BJ (cell line): ENCODE measurements at regions not wholly inside any gene's neighbourhood (a gene's known extent, or its start where the extent isn't known, plus 50 kb on each side); places are given as distances from the start of the nearest gene placed in this dataset.

Experiments used
- CTCF ChIA-PET: fragments of 350-600 bp; formaldehyde crosslinking; extraction: SDS; loops from one replicate; lab custom pipeline; 2021; ENCODE audit warnings: antibody characterized with exemption, inconsistent platforms; lab: Yijun Ruan, JAX
- POLR2A ChIA-PET: fragments of 300-600 bp; sonication (Branson Sonifier 250); formaldehyde crosslinking; extraction: SDS; loops from one replicate; lab custom pipeline; 2021; ENCODE audit warnings: antibody characterized with exemption; lab: Charles Lee
- DNase-seq: peaks from one replicate; pipeline ENCODE4 v3.0.0-alpha.2; 2011; ENCODE audit warnings: low read depth
- H3K27me3 ChIP-seq: 2 replicates; pipeline ENCODE4 v1.6.0; 2011; ENCODE audit warnings: low read length; ENCODE audit not compliant: control insufficient read depth, insufficient read depth
- H3K36me3 ChIP-seq: 2 replicates; pipeline ENCODE4 v1.5.1; 2011; ENCODE audit warnings: low read length; ENCODE audit not compliant: control insufficient read depth, insufficient read depth
- H3K4me3 ChIP-seq: 2 replicates; pipeline ENCODE4 v1.5.1; 2011; ENCODE audit warnings: low read depth, mild to moderate bottlenecking, control low read depth, low read length
- TF ChIP-seq, protein P1 (sequence below): IDR thresholded peaks from 2 replicates; pipeline ENCODE4 v1.5.1; 2011; ENCODE audit warnings: low read depth, mild to moderate bottlenecking, control low read depth, inconsistent platforms, low read length, moderate library complexity; ENCODE audit not compliant: insufficient read depth

DNA sequence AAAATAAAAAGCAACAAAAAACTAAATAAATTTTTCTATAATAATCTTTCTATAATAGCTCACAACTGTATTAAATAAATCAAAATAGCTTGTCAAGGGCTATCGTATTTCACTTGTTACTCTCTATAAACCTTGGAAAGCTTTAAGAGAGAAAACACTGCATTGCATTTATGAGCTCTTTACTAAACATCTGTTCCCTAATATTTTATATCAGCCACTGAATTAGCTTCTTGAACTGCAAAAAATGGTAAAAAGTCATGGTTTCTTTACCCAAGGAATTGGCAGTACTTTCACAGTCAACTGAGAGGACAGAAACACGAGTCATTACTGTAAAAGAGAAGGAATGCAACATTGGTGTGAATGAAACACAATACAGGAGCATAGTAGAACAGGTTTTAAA, 671.2 kb downstream of the PCDH18 start:
- no peaks in the 10 kb centered on the region for H3K27me3 ChIP-seq
- TF ChIP-seq, protein P1, sequence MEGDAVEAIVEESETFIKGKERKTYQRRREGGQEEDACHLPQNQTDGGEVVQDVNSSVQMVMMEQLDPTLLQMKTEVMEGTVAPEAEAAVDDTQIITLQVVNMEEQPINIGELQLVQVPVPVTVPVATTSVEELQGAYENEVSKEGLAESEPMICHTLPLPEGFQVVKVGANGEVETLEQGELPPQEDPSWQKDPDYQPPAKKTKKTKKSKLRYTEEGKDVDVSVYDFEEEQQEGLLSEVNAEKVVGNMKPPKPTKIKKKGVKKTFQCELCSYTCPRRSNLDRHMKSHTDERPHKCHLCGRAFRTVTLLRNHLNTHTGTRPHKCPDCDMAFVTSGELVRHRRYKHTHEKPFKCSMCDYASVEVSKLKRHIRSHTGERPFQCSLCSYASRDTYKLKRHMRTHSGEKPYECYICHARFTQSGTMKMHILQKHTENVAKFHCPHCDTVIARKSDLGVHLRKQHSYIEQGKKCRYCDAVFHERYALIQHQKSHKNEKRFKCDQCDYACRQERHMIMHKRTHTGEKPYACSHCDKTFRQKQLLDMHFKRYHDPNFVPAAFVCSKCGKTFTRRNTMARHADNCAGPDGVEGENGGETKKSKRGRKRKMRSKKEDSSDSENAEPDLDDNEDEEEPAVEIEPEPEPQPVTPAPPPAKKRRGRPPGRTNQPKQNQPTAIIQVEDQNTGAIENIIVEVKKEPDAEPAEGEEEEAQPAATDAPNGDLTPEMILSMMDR = no peak
- no peak overlapping the region for H3K4me3 ChIP-seq
- no peak for DNase-seq
- POLR2A ChIA-PET = no interaction called here
- H3K36me3 ChIP-seq = no peaks in the 10 kb centered on the region
- CTCF ChIA-PET = interaction anchor here (1.0 kb wide), 1 partner anchor 11 kb away, joined by 3 read pairs; no protein-coding TSS in a partner anchor

DNA sequence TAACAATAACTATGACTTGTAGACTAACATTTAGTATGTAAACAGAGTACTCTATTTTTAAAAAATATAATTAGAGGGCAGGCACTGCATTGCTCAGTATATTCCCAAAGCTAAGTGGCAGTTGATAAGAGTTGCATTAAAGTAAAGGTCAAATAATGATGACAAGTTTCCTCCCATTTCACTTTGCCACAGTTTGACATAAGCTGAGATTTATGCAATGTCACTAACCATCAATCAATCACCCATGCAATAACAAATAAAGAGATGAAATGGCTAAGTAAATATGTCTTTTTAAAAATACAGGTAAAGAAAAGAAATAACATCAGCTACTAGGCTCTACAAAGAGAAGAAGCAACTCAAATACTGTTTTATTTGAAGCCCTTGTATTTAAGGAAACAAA, 673.4 kb downstream of the PCDH18 start:
- no peaks in the 10 kb centered on the region for H3K36me3 ChIP-seq
- ChIA-PET CTCF (no interaction called here), POLR2A (no interaction called here)
- no peak for DNase-seq
- TF ChIP-seq, protein P1 = no peak
- H3K4me3 ChIP-seq = no peak overlapping the region
- H3K27me3 ChIP-seq = no peaks in the 10 kb centered on the region

DNA sequence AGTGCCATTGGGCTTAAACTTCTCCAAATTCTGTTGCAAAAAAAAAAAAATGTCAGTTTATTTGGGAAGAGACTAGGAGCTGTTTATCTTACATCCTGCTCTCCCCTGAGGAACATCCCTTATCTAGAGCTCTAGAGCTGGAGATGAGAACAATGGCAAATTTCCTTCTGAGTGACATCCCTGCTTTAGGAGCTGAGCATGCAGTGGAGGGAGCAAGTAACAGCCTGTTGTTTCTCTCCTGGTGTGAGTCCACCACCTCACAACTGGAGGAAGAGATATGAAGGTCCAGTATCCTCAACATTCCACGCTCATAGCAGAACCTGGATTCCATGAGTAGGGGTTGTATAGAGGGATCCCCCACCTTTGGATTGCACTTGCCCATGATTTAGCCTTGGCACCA, 676.4 kb downstream of the PCDH18 start:
- H3K36me3 ChIP-seq = no peaks in the 10 kb centered on the region
- CTCF ChIA-PET = interaction anchor here (0.6 to 1.2 kb wide), 2 partner anchors 9 to 426 kb away, joined by 4 to 7 read pairs; no protein-coding TSS in a partner anchor
- POLR2A ChIA-PET = no interaction called here
- no peak overlapping the region for H3K4me3 ChIP-seq
- no peak for DNase-seq
- TF ChIP-seq, protein P1 = no peak
- no peaks in the 10 kb centered on the region for H3K27me3 ChIP-seq

DNA sequence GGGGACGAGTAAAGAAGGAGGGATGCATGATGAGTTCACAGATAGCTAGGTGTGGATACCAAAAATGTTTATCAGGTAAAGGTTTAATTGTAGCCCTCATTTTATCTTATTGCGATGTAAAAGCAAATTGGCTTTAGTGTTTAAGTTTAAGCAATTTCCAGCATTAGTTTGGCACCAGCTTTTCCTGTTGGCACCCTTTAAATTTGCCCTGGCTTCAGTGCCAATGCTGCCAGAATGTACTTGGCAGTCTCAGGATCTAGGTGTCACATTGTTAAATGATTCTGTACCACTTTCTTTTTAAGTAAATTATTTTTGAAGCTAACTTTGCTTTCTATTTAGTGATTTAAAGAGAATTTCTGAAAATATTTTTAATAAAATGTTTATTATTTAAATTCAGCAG, 681.8 kb downstream of the PCDH18 start:
- CTCF ChIA-PET = interaction anchor here (0.6 kb wide), 1 partner anchor 332 kb away, joined by 3 read pairs; no protein-coding TSS in a partner anchor
- TF ChIP-seq, protein P1 = no peak
- no peaks in the 10 kb centered on the region for H3K36me3 ChIP-seq
- no peak for DNase-seq
- H3K27me3 ChIP-seq = no peaks in the 10 kb centered on the region
- POLR2A ChIA-PET = no interaction called here
- no peak overlapping the region for H3K4me3 ChIP-seq

DNA sequence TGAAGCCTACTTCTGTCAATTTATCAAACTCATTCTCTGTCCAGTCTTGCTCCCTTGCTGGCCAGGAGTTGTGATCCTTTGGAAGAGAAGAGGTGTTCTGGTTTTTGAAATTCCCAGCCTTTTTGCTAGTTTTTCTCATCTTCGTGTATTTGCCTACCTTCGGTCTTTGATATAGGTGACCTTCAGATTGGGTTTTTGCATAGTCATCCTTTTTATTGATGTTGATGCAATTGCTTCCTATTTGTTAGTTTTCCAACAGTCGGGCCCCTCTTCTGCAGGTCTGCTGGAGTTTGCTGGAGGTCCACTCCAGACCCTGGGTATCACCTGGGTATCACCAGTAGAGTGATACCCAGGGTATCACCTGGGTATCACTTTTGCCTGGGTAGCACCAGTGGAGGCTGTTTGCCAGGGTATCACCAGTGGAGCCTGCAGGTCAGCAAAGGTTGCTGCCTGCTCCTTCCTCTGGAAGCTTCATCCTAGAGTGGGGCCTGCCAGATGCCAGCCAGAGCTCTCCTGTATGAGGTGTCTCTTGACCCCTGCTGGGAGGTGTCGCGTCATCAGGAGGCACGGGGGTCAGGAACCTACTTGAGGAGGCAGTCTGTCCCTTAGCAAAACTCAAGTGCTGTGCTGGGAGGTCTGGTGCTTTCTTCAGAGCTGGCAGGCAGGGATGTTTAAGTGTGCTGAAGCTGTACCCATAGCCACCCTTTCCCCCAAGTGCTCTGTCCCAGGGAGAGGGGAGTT, 684.2 kb downstream of the PCDH18 start:
- TF ChIP-seq, protein P1 = no peak
- Histone ChIP-seq H3K4me3 (no peak overlapping the region), H3K36me3 (no peaks in the 10 kb centered on the region), H3K27me3 (no peaks in the 10 kb centered on the region)
- DNase-seq = no peak
- POLR2A ChIA-PET = no interaction called here
- CTCF ChIA-PET = interaction anchor here (0.5 to 1.3 kb wide), 2 partner anchors 10 to 283 kb away, joined by 3 read pairs; no protein-coding TSS in a partner anchor
